ENCODE measurements at regions not wholly inside any gene's neighbourhood (a gene's known extent, or its start where the extent isn't known, plus 50 kb on each side); places are given as distances from the start of the nearest gene placed in this dataset.

DNA sequence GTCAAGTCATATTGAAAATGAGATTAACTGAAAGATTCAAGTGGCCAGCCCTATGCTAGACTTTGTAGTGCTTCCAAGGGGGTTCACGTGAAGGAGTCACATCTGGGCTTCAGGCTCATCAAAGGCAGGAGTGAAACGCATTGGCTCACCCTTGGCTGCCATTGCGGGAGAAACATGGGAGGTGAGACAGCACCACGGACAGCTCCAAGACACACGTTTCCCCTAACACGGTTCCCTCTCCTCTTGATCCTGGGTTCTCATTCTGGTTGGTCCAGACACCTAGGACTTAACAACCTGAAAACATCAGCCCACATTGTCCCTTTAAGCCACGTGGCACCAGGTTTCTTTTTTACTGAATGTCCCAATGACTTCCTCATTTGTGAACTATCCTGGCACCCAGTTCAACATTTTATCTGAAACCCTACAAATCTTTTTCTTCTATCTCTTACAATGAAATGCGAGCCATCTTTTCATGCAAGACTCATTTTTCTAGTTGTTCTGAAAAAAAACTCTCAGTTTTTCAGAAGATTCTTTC is 279.0 kb upstream of the VCX3A start:
- WGBS, 2 donors = 55 to 58% methylated on average over 8 of the region's 8 CpGs

DNA sequence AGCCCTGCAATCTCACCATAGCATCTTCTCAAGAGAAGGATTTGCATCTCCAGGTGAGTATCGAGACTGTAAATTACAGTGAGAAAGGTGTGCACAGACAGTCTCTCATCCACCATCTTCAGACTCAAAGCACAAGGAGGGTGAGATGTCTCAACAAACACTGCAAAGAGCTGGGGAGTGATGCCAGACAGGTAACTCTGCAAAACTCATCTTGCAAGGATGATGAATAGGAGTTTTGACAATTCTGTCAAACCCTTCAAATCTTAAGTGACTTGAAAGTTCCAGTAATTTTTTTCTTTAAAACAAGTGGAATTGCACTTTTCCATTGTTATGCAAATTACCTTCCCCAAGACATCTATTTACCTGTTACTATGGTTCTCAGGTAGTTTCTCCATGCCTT is 277.2 kb upstream of the VCX3A start:
- Histone ChIP-seq H3K4me1 (ENCODE audit: control insufficient read depth in 2 of 2, insufficient read depth in 2 of 2, low read length in 1 of 2) (no peaks in the 10 kb centered on the region), H3K36me3 (ENCODE audit: control insufficient read depth in 2 of 2, insufficient read depth in 2 of 2, low read length in 1 of 2) (no peaks in the 10 kb centered on the region), H3K9me3 (ENCODE audit: control insufficient read depth in 2 of 2, insufficient read depth in 1 of 2, low read depth in 1 of 2, low read length in 1 of 2) (no peaks in the 10 kb centered on the region), H3K4me3 (ENCODE audit: low read depth in 1 of 2, low read length in 2 of 2) (no peak overlapping the region), H3K27me3 (ENCODE audit: control insufficient read depth in 1 of 2, insufficient read depth in 2 of 2, low read length in 2 of 2) (no peaks in the 10 kb centered on the region), H3K27ac (ENCODE audit: low read depth in 2 of 2, low read length in 1 of 2) (no peak overlapping the region)
- 90 to 95% methylated on average over 1 of the region's 1 CpG for WGBS, 2 donors

More for the DNA sequence above, 279.0 kb upstream of the VCX3A start:
- Histone ChIP-seq H3K4me1 (ENCODE audit: control insufficient read depth in 2 of 2, insufficient read depth in 2 of 2, low read length in 1 of 2) (no peaks in the 10 kb centered on the region), H3K4me3 (ENCODE audit: low read depth in 1 of 2, low read length in 2 of 2) (no peak overlapping the region), H3K27me3 (ENCODE audit: control insufficient read depth in 1 of 2, insufficient read depth in 2 of 2, low read length in 2 of 2) (no peaks in the 10 kb centered on the region), H3K27ac (ENCODE audit: low read depth in 2 of 2, low read length in 1 of 2) (no peak overlapping the region), H3K9me3 (ENCODE audit: control insufficient read depth in 2 of 2, insufficient read depth in 1 of 2, low read depth in 1 of 2, low read length in 1 of 2) (no peaks in the 10 kb centered on the region), H3K36me3 (ENCODE audit: control insufficient read depth in 2 of 2, insufficient read depth in 2 of 2, low read length in 1 of 2) (no peaks in the 10 kb centered on the region)

DNA sequence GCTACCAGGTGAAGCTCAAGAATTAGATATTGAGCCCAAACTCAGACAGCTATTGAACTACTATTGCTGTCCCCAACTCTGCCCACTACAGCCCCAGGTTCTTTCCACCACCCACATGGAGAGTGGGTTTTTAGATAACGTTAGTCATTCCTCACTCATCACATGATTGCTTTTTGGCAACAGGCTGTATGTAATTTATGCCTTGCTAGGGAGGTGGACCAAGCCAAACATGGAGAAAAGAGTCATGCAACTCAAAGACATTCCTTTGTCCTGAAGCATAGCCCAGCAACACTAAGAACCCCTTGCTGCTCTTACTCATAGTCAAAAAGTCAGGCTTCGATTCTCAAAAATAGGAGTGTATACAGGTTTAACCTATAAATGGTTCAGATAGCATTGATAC is 275.9 kb upstream of the VCX3A start:
- Histone ChIP-seq H3K36me3 (ENCODE audit: control insufficient read depth in 2 of 2, insufficient read depth in 2 of 2, low read length in 1 of 2) (no peaks in the 10 kb centered on the region), H3K4me1 (ENCODE audit: control insufficient read depth in 2 of 2, insufficient read depth in 2 of 2, low read length in 1 of 2) (no peaks in the 10 kb centered on the region), H3K27ac (ENCODE audit: low read depth in 2 of 2, low read length in 1 of 2) (no peak overlapping the region), H3K4me3 (ENCODE audit: low read depth in 1 of 2, low read length in 2 of 2) (no peak overlapping the region), H3K27me3 (ENCODE audit: control insufficient read depth in 1 of 2, insufficient read depth in 2 of 2, low read length in 2 of 2) (no peaks in the 10 kb centered on the region), H3K9me3 (ENCODE audit: control insufficient read depth in 2 of 2, insufficient read depth in 1 of 2, low read depth in 1 of 2, low read length in 1 of 2) (no peaks in the 10 kb centered on the region)
- WGBS, 2 donors = 66 to 74% methylated on average over 2 of the region's 2 CpGs

DNA sequence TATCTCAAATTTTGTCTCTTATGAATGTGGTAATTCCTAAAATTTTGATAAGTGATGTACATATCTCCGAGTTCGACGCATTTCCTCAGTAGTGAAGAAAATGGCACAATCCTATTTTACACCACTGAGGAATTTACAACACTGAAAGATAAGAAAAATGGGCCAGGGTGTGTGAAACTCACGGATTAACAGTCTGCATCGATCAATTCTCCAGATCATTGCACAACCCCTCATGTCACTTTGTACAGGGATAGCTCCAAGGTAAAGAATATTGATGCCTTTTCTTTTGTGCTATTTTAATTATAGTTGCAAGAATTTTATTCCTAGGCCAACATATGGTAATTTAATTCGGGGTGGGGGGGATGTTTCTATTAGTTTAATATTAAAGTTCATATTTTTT is 268.7 kb upstream of the VCX3A start:
- no peaks in the 10 kb centered on the region for H3K9me3 ChIP-seq (ENCODE audit: control insufficient read depth in 2 of 2, insufficient read depth in 1 of 2, low read depth in 1 of 2, low read length in 1 of 2)
- no peak overlapping the region for H3K27ac ChIP-seq (ENCODE audit: low read depth in 2 of 2, low read length in 1 of 2)
- no peaks in the 10 kb centered on the region for H3K4me1 ChIP-seq (ENCODE audit: control insufficient read depth in 2 of 2, insufficient read depth in 2 of 2, low read length in 1 of 2)
- WGBS, 2 donors = 81 to 90% methylated on average over 6 of the region's 6 CpGs
- no peaks in the 10 kb centered on the region for H3K27me3 ChIP-seq (ENCODE audit: control insufficient read depth in 1 of 2, insufficient read depth in 2 of 2, low read length in 2 of 2)
- H3K4me3 ChIP-seq (ENCODE audit: low read depth in 1 of 2, low read length in 2 of 2) = no peak overlapping the region
- H3K36me3 ChIP-seq (ENCODE audit: control insufficient read depth in 2 of 2, insufficient read depth in 2 of 2, low read length in 1 of 2) = no peaks in the 10 kb centered on the region

DNA sequence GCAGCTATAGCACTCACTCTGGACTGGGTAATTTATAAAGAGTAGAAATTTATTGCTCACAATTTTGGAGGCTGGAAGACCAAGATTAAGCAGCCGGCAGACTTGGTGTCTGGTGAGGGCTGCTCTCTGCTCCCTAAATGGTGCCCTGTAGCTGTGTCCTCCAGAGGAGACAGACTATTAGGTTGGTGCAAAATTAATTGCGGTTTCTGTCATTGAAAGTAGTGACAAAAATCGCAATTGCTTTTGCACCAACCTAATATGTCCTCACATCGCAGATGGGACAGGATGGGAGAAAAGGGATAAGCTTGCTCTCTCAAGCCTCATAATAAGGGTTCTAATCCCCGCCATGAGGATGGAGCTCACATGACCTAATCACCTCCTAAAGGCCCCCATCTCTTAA is 258.1 kb upstream of the VCX3A start:
- 95 to 97% methylated on average over 5 of the region's 5 CpGs for WGBS, 2 donors

DNA sequence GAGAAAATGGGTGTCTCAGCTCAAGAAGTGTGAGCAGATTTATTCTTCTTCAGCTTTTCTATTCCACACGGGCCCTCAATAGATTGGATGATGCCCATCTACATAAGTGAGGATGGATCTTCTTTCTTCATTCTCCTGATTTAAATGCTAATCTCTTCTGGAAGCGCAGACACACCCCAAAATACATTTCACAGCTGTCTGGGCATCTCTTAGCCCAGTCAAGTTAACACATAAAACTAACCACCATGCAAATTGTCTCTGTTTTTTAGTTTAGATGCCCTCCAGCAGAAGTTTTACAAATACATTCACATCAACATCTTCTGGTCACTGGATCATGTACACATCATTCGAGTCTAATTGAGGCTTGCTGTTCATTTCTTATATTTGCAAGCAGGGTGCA is 249.0 kb upstream of the VCX3A start:
- Histone ChIP-seq H3K36me3 (ENCODE audit: control insufficient read depth in 2 of 2, insufficient read depth in 2 of 2, low read length in 1 of 2) (no peaks in the 10 kb centered on the region), H3K9me3 (ENCODE audit: control insufficient read depth in 2 of 2, insufficient read depth in 1 of 2, low read depth in 1 of 2, low read length in 1 of 2) (no peaks in the 10 kb centered on the region), H3K4me1 (ENCODE audit: control insufficient read depth in 2 of 2, insufficient read depth in 2 of 2, low read length in 1 of 2) (no peaks in the 10 kb centered on the region), H3K27ac (ENCODE audit: low read depth in 2 of 2, low read length in 1 of 2) (no peak overlapping the region), H3K4me3 (ENCODE audit: low read depth in 1 of 2, low read length in 2 of 2) (no peak overlapping the region), H3K27me3 (ENCODE audit: control insufficient read depth in 1 of 2, insufficient read depth in 2 of 2, low read length in 2 of 2) (no peaks in the 10 kb centered on the region)
- 85% methylated on average over 3 of the region's 3 CpGs for WGBS, 2 donors

More for the DNA sequence above, 258.1 kb upstream of the VCX3A start:
- H3K4me1 ChIP-seq (ENCODE audit: control insufficient read depth in 2 of 2, insufficient read depth in 2 of 2, low read length in 1 of 2) = no peaks in the 10 kb centered on the region
- no peaks in the 10 kb centered on the region for H3K36me3 ChIP-seq (ENCODE audit: control insufficient read depth in 2 of 2, insufficient read depth in 2 of 2, low read length in 1 of 2)
- H3K9me3 ChIP-seq (ENCODE audit: control insufficient read depth in 2 of 2, insufficient read depth in 1 of 2, low read depth in 1 of 2, low read length in 1 of 2) = no peaks in the 10 kb centered on the region
- no peak overlapping the region for H3K4me3 ChIP-seq (ENCODE audit: low read depth in 1 of 2, low read length in 2 of 2)
- no peaks in the 10 kb centered on the region for H3K27me3 ChIP-seq (ENCODE audit: control insufficient read depth in 1 of 2, insufficient read depth in 2 of 2, low read length in 2 of 2)
- H3K27ac ChIP-seq (ENCODE audit: low read depth in 2 of 2, low read length in 1 of 2) = no peak overlapping the region

DNA sequence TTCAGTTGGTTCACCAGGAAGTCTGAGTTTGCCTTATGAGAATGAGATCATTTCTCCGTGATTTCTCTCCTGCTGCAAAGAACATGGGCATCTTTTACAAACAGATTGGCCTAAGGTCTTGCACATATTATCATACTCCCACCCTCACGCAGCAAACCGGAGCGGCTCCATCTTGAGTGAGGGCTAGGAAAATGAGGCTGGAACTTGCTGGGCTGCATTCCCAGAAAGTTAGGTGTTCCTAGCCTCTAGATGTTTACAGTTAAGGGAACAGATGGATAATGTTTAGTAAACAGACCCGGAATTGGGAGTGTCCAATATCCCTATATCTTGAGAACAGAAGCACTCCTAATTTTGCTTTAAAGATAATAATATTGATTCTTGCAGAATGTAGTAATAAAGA is 247.9 kb upstream of the VCX3A start:
- Histone ChIP-seq H3K4me1 (ENCODE audit: control insufficient read depth in 2 of 2, insufficient read depth in 2 of 2, low read length in 1 of 2) (no peaks in the 10 kb centered on the region), H3K4me3 (ENCODE audit: low read depth in 1 of 2, low read length in 2 of 2) (no peak overlapping the region), H3K27me3 (ENCODE audit: control insufficient read depth in 1 of 2, insufficient read depth in 2 of 2, low read length in 2 of 2) (no peaks in the 10 kb centered on the region), H3K9me3 (ENCODE audit: control insufficient read depth in 2 of 2, insufficient read depth in 1 of 2, low read depth in 1 of 2, low read length in 1 of 2) (no peaks in the 10 kb centered on the region), H3K27ac (ENCODE audit: low read depth in 2 of 2, low read length in 1 of 2) (no peak overlapping the region), H3K36me3 (ENCODE audit: control insufficient read depth in 2 of 2, insufficient read depth in 2 of 2, low read length in 1 of 2) (no peaks in the 10 kb centered on the region)
- WGBS, 2 donors = 82 to 85% methylated on average over 5 of the region's 5 CpGs

DNA sequence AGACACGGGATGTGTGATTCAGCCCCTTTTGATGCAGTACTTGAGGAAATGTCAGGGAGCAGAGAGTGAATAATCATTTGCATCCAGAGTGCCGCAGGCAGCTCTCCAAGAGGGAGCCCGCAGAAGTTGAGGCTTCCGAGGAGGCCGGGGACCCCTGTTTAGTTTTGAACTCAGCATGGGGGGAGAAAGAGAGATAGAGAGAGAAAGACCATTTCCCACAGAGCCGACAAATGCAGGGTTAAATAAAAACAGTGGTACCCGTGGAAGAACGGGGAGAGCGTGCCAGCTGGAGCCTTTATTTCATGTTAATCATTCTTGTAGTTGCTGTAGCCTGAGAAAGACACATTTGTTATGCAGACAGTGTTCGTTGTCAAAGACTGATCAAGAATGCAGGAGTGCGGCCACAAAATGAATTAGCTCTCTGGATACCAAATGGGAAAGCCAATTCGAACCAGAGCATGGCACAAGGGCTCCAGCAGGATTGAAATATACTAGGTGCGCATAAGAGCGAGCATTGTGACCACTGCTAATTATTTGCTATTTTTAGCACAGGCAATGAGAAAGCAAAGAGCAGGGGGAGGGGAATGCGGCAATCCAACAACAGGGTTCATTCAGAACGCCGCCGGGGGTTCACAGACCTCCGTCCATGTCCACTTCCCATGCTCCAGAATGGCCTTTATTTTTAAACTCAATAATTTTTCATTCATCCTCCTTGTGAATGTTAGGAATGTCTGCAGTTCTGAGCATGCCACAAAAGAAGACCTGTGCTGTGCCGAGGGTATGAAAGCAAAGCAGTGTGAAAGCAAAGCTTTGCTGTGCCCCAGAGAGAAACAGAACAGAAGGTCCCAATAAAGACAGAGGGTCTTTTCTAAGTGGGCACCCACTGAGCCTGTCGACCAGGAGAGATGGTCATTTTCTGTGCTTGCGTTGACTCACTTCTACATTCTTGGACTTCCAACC is 243.9 kb upstream of the VCX3A start:
- no peaks in the 10 kb centered on the region for H3K4me1 ChIP-seq (ENCODE audit: control insufficient read depth in 2 of 2, insufficient read depth in 2 of 2, low read length in 1 of 2)
- no peak overlapping the region for H3K27ac ChIP-seq (ENCODE audit: low read depth in 2 of 2, low read length in 1 of 2)
- no peaks in the 10 kb centered on the region for H3K27me3 ChIP-seq (ENCODE audit: control insufficient read depth in 1 of 2, insufficient read depth in 2 of 2, low read length in 2 of 2)
- 26 to 30% methylated on average over 22 of the region's 22 CpGs for WGBS, 2 donors
- no peaks in the 10 kb centered on the region for H3K9me3 ChIP-seq (ENCODE audit: control insufficient read depth in 2 of 2, insufficient read depth in 1 of 2, low read depth in 1 of 2, low read length in 1 of 2)
- no peak overlapping the region for H3K4me3 ChIP-seq (ENCODE audit: low read depth in 1 of 2, low read length in 2 of 2)
- H3K36me3 ChIP-seq (ENCODE audit: control insufficient read depth in 2 of 2, insufficient read depth in 2 of 2, low read length in 1 of 2) = no peaks in the 10 kb centered on the region

DNA sequence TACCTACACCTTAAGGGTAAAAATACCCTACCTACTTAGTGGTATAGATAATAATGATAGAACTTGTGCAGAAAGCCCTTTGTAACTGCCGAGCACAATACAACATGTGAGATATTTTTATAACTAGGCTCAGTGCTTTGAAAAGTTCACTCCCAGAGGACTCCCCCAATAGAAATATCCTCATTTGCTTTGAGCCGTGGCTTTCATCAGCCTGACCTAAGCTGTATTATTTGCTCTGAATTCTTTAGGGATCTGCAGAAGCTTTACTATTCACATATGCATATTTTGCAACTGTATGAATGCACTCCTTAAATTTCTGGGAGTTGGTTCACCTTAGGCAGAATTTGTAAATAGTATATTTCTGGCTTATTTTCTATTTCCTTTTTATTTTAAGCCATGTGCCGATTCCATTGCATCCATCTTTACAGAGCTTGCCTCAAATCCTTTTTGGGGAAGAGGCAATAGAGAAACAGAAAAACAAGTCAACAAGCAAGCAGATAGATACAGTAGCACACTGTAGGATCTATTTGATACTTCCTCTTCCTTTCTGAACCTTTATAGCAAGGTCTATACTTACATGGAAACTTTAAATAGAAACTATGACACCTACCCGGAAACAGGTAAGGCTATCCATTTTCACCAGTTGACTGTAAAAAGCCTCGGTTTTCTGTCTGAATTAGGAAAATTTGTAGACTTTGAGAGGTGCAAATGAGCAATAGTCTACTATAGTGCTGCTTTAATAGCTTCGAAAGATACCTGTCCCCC is 242.5 kb upstream of the VCX3A start:
- H3K9me3 ChIP-seq (ENCODE audit: control insufficient read depth in 2 of 2, insufficient read depth in 1 of 2, low read depth in 1 of 2, low read length in 1 of 2) = no peaks in the 10 kb centered on the region
- no peaks in the 10 kb centered on the region for H3K4me1 ChIP-seq (ENCODE audit: control insufficient read depth in 2 of 2, insufficient read depth in 2 of 2, low read length in 1 of 2)
- WGBS, 2 donors = 75 to 82% methylated on average over 6 of the region's 6 CpGs
- no peaks in the 10 kb centered on the region for H3K27me3 ChIP-seq (ENCODE audit: control insufficient read depth in 1 of 2, insufficient read depth in 2 of 2, low read length in 2 of 2)
- no peak overlapping the region for H3K27ac ChIP-seq (ENCODE audit: low read depth in 2 of 2, low read length in 1 of 2)
- no peak overlapping the region for H3K4me3 ChIP-seq (ENCODE audit: low read depth in 1 of 2, low read length in 2 of 2)
- H3K36me3 ChIP-seq (ENCODE audit: control insufficient read depth in 2 of 2, insufficient read depth in 2 of 2, low read length in 1 of 2) = no peaks in the 10 kb centered on the region
